Ishikawa (cell line): ENCODE measurements at regions not wholly inside any gene's neighbourhood (a gene's known extent, or its start where the extent isn't known, plus 50 kb on each side); places are given as distances from the start of the nearest gene placed in this dataset.

Source experiments
- CEBPB ChIP-seq: IDR thresholded peaks from 2 replicates; pipeline ENCODE4 v1.6.1; 2012
- EGR1 ChIP-seq: IDR thresholded peaks from 2 replicates; pipeline ENCODE4 v1.6.1; 2012
- EP300 ChIP-seq: IDR thresholded peaks from 2 replicates; pipeline ENCODE4 v1.6.1; 2012; ENCODE audit warnings: borderline replicate concordance
- MAX ChIP-seq: IDR thresholded peaks from 2 replicates; pipeline ENCODE4 v1.6.1; 2012
- NFIC ChIP-seq: IDR thresholded peaks from 2 replicates; pipeline ENCODE4 v1.6.1; 2012
- RAD21 ChIP-seq: IDR thresholded peaks from 2 replicates; pipeline ENCODE4 v1.6.1; 2012; ENCODE audit warnings: low read depth
- REST ChIP-seq: IDR thresholded peaks from 2 replicates; pipeline ENCODE4 v1.6.1; 2012; ENCODE audit warnings: low read depth, mild to moderate bottlenecking
- YY1 ChIP-seq: IDR thresholded peaks from 2 replicates; pipeline ENCODE4 v1.6.1; 2012; ENCODE audit warnings: low read depth
- ZBTB7A ChIP-seq: IDR thresholded peaks from 2 replicates; pipeline ENCODE4 v1.6.1; 2012; ENCODE audit warnings: low read depth
- TF ChIP-seq, protein P1 (sequence below): IDR thresholded peaks from 2 replicates; pipeline ENCODE4 v1.6.1; 2012

DNA sequence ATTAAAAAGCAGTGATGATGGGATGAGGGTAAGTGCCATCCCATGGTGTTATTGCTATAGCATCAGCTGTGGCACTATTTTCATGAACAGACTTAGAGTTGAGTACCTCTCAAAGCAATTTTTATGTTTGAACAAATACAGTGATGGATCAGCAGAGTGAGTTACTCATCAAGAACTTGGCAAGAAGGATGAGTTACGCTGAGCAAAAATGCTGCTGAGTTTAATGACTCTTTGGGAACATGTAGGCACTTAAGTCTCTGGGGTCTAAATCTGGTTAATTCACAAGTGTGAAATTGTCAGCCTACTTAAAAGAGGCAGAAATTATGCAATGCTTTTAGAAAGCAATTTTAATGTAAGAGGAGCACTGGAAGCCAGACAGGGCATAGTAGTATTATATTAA, 78.5 kb upstream of the AHI1 start:
- TF ChIP-seq YY1 (no peak), MAX (no peak), REST (no peak), EGR1 (no peak), NFIC (no peak), EP300 (no peak), RAD21 (no peak), CEBPB (no peak), ZBTB7A (no peak)
- TF ChIP-seq, protein P1, sequence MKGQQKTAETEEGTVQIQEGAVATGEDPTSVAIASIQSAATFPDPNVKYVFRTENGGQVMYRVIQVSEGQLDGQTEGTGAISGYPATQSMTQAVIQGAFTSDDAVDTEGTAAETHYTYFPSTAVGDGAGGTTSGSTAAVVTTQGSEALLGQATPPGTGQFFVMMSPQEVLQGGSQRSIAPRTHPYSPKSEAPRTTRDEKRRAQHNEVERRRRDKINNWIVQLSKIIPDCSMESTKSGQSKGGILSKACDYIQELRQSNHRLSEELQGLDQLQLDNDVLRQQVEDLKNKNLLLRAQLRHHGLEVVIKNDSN, result no peak
